ENCODE measurements at regions not wholly inside any gene's neighbourhood (a gene's known extent, or its start where the extent isn't known, plus 50 kb on each side); places are given as distances from the start of the nearest gene placed in this dataset.

DNA sequence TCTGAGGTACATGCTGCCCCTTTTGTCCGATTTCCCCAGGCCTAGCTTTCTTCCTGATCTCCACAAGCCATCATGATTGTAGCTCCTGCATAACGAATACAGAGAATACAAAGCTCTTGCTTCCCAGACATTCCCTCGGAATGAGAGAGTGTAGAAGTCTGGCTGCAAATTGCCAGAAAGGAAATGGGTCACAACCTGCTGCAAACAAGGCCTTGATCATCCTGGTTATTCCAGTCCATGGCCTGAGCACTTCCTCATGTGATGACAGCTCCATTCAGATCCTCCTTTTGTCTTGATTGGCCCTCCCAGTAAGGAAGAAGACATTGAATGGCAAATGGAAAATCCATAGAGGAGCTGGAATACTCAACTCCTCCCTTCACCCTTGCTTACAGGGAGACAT is 136.0 kb upstream of the ADRA1B start:
- TF ChIP-seq, protein P1, sequence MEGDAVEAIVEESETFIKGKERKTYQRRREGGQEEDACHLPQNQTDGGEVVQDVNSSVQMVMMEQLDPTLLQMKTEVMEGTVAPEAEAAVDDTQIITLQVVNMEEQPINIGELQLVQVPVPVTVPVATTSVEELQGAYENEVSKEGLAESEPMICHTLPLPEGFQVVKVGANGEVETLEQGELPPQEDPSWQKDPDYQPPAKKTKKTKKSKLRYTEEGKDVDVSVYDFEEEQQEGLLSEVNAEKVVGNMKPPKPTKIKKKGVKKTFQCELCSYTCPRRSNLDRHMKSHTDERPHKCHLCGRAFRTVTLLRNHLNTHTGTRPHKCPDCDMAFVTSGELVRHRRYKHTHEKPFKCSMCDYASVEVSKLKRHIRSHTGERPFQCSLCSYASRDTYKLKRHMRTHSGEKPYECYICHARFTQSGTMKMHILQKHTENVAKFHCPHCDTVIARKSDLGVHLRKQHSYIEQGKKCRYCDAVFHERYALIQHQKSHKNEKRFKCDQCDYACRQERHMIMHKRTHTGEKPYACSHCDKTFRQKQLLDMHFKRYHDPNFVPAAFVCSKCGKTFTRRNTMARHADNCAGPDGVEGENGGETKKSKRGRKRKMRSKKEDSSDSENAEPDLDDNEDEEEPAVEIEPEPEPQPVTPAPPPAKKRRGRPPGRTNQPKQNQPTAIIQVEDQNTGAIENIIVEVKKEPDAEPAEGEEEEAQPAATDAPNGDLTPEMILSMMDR (IDR thresholded peaks at IDR 0.05; ENCODE audit: low read depth, low read length) = no peak
- in situ Hi-C loops (cut with HindIII; ENCODE audit: low sequenced_read_pairs) = no loop called here
- no peak overlapping the region for H3K4me3 ChIP-seq (ENCODE audit: low read depth, low read length)
- DNase-seq (ENCODE audit: low read depth, low spot score) = peak; percentile 59

DNA sequence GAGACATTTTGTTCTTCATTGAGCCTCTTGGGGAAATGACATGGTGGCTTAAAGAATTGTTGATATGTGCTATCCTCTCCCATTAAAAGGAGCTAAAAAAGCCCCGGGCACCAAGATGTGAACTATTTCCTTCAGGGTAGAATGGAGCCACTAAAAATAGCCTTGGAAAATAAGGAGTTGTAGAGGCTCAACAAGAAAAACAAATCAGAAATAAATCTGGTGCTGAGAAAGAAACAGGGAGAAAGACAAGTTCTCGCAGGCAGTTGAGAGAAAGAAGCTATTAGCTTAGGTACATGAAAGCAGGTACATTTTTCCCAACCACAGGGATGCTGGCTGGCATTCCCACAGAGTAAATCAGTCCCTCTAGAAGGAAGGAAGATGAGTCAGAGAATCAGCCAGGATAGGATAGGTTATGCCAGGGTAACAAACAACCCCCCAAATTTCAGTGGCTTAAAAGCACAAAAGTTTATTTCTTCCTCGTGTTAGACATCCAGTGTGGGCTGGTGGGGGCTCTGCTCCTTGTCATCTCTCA is 134.6 kb upstream of the ADRA1B start:
- no peak for DNase-seq (ENCODE audit: low read depth, low spot score)
- in situ Hi-C loops (cut with HindIII; ENCODE audit: low sequenced_read_pairs) = no loop called here
- TF ChIP-seq, protein P1 (IDR thresholded peaks at IDR 0.05; ENCODE audit: low read depth, low read length) = no peak
- H3K4me3 ChIP-seq (ENCODE audit: low read depth, low read length) = no peak overlapping the region

DNA sequence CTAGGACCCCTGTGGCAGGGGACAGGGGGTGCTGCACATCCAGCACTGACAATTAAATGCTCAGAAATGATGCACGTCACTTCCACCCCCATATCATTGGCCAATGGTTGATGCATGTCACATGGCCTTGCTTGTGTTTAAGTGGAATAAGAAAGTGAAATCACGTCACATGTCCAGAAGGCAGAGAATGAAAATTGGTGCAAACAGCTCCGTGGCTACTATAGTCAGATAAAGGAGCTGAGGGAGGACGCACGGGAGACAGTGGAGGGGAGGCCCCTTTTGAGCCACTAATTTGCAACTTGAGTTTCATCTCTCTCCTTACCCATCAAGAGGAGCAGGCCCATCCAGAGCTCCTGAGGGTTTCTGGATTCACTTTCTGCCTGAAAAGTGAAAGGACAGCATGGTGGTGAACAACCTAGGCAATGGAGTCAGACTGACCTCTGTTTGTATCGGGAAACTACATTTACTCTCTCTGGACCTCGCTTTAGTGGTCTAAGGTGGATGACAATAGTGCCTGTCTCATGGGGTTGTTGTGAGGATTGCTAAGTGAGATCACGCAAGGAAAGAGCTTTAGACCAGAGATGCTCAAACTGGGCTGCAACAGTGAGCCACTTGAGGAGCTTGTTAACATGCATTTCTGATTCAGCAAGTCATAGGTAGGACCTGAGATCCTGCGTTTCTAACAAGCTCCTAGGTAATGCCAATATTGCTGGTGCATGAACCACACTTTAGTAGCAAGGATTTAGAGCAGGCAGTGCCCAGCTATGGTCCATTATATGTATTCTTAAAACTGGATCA is 133.9 kb upstream of the ADRA1B start:
- DNase-seq (ENCODE audit: low read depth, low spot score) = no peak
- in situ Hi-C loops (cut with HindIII; ENCODE audit: low sequenced_read_pairs) = no loop called here
- TF ChIP-seq, protein P1 (IDR thresholded peaks at IDR 0.05; ENCODE audit: low read depth, low read length) = no peak

DNA sequence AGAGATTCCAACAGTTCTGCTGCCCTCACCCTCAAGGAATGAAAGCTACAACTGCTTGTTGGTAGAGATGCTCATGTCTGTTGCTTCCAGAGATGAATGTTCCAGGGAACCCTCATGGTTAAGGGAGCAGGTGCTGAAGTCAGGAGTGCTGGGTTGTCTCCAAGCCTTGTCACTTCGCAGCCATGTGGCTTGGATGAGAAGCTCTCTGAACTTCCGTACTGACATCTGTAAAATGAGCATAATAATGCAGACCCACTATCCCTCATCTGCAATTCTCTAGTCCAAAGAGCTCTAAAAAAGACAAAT is 133.3 kb upstream of the ADRA1B start:
- no peak for DNase-seq (ENCODE audit: low read depth, low spot score)
- H3K4me3 ChIP-seq (ENCODE audit: low read depth, low read length) = no peak overlapping the region
- TF ChIP-seq, protein P1 (IDR thresholded peaks at IDR 0.05; ENCODE audit: low read depth, low read length) = no peak
- in situ Hi-C loops (cut with HindIII; ENCODE audit: low sequenced_read_pairs) = no loop called here

More for the DNA sequence above, 133.9 kb upstream of the ADRA1B start:
- no peak overlapping the region for H3K4me3 ChIP-seq (ENCODE audit: low read depth, low read length)

DNA sequence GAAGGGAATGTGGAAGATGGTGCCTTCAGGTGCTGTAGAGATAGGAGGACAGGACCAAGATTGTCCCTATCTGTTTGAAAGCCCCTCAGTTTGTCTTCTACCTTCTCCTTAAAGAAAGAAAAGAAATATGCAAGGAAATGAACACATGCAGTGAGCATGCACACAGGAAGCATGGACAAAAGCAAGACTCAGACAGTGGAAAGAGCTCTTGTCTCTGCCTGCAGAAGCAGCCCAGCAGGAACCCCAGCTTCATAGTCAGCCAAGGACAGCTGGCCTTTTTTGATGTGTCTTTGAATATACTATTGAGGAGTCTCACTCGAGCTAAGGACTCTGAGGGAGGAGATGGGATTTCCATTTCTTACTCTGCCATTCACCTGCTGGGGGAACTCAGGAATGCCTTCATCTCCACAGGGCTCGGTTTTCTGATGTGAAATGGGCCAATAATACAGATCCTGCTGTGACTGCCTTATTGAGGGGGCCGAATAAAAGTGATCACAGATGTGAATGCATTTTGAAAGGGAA is 132.5 kb upstream of the ADRA1B start:
- H3K4me3 ChIP-seq (ENCODE audit: low read depth, low read length) = no peak overlapping the region
- no peak for DNase-seq (ENCODE audit: low read depth, low spot score)
- TF ChIP-seq, protein P1 (IDR thresholded peaks at IDR 0.05; ENCODE audit: low read depth, low read length) = no peak
- in situ Hi-C loops (cut with HindIII; ENCODE audit: low sequenced_read_pairs) = no loop called here

DNA sequence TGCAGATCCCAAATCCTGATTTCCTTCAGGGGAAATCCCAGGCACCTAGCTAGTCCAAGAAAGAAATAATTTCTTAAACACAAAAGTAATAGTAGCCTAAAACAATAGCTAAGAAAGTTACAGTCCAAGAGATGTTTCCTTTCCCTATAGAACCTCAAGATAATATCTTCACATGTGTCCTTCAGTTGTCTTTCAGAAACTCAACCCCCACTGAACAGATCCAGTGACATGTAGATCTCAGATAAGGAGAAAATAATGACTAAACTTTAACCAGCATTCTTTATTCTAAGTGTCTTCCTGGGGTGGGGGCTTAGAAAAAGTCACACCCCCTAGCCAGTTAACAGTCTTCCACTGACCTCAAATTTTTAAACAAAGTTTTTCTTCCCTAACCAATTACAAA is 131.3 kb upstream of the ADRA1B start:
- TF ChIP-seq, protein P1 (IDR thresholded peaks at IDR 0.05; ENCODE audit: low read depth, low read length) = no peak
- in situ Hi-C loops (cut with HindIII; ENCODE audit: low sequenced_read_pairs) = no loop called here
- no peak for DNase-seq (ENCODE audit: low read depth, low spot score)

More for the DNA sequence above, 131.3 kb upstream of the ADRA1B start:
- no peak overlapping the region for H3K4me3 ChIP-seq (ENCODE audit: low read depth, low read length)
